Stimulated activated CD8-positive, alpha-beta memory T cell treated with anti-CD3 and anti-CD28 coated beads, Interleukin-4, amount 100 ng/mL, for 48 hours (primary cell): ENCODE measurements at regions not wholly inside any gene's neighbourhood (a gene's known extent, or its start where the extent isn't known, plus 50 kb on each side); places are given as distances from the start of the nearest gene placed in this dataset.
"Not testable (repeated sequence)": the region's sequence is repeated elsewhere in the genome, so short reads cannot be mapped to it uniquely, and the experiment has no call there.

Experiments used
- DNase-seq: peaks from one replicate; pipeline ENCODE4 v3.0.0-alpha.2; 2020

- DNase-seq, result no peak
These were observed 1827.0 kb downstream of the C4orf33 start for GRCh38 chr4:130922955-130923354.

- DNase-seq, result no peak
These were observed 1859.6 kb downstream of the C4orf33 start for GRCh38 chr4:130955520-130955919.

GRCh38 chr4:130985371-130985770 lies 1889.4 kb downstream of the C4orf33 start:
- DNase-seq, result no peak

GRCh38 chr4:130995988-130996387 lies 1900.0 kb downstream of the C4orf33 start:
- DNase-seq, result no peak

GRCh38 chr4:131001371-131001770 lies 1905.4 kb downstream of the C4orf33 start:
- DNase-seq, result no peak

- DNase-seq, result no peak
These were observed 1906.2 kb downstream of the C4orf33 start for GRCh38 chr4:131002132-131002531.

- no peak for DNase-seq
These were observed 1910.4 kb downstream of the C4orf33 start for GRCh38 chr4:131006388-131006787.

- DNase-seq, result not testable (repeated sequence)
These were observed 1916.0 kb downstream of the C4orf33 start for GRCh38 chr4:131011961-131012360.

- DNase-seq, result no peak
These were observed 1917.3 kb downstream of the C4orf33 start for GRCh38 chr4:131013226-131013625.

GRCh38 chr4:131026771-131027170 lies 1930.8 kb downstream of the C4orf33 start:
- no peak for DNase-seq

- no peak for DNase-seq
These were observed 1948.4 kb downstream of the C4orf33 start for GRCh38 chr4:131044368-131044767.

- DNase-seq, result no peak
These were observed 1950.9 kb downstream of the C4orf33 start for GRCh38 chr4:131046821-131047220.

- DNase-seq, result no peak
These were observed 1956.7 kb downstream of the C4orf33 start for GRCh38 chr4:131052646-131053045.

GRCh38 chr4:131054489-131055019 lies 1958.6 kb downstream of the C4orf33 start:
- no peak for DNase-seq

- DNase-seq, result no peak
These were observed 1965.8 kb downstream of the C4orf33 start for GRCh38 chr4:131061734-131062133.

- no peak for DNase-seq
These were observed 1967.9 kb downstream of the C4orf33 start for GRCh38 chr4:131063878-131064277.

GRCh38 chr4:131081069-131081468 lies 1985.1 kb downstream of the C4orf33 start:
- DNase-seq, result no peak

- DNase-seq, result no peak
These were observed 1989.0 kb downstream of the C4orf33 start for GRCh38 chr4:131084997-131085396.

- DNase-seq, result no peak
These were observed 1995.9 kb downstream of the C4orf33 start for GRCh38 chr4:131091896-131092295.

- no peak for DNase-seq
These were observed 1997.4 kb downstream of the C4orf33 start for GRCh38 chr4:131093303-131093702.

- no peak for DNase-seq
These were observed 2003.0 kb downstream of the C4orf33 start for GRCh38 chr4:131098976-131099375.

GRCh38 chr4:131113273-131113672 lies 2017.3 kb downstream of the C4orf33 start:
- no peak for DNase-seq

- DNase-seq, result no peak
These were observed 2017.8 kb downstream of the C4orf33 start for GRCh38 chr4:131113704-131114103.

- DNase-seq, result no peak
These were observed 2023.7 kb downstream of the C4orf33 start for GRCh38 chr4:131119661-131120060.

- no peak for DNase-seq
These were observed 2011.9 kb upstream of the PCDH10 start for GRCh38 chr4:131137196-131137595.

- no peak for DNase-seq
These were observed 1989.8 kb upstream of the PCDH10 start for GRCh38 chr4:131159261-131159660.
